Heart left ventricle (tissue), 16 donors: ENCODE measurements at regions not wholly inside any gene's neighbourhood (a gene's known extent, or its start where the extent isn't known, plus 50 kb on each side); places are given as distances from the start of the nearest gene placed in this dataset.

Experiments used
- ATAC-seq, 4 donors: fragments of 200-7000 bp; cut with Tn5 transposase; one replicate each; pipeline ENCODE4 v1.9.1; 2020 to 2022; ENCODE audit warnings: moderate library complexity in 4 of 4, mild to moderate bottlenecking in 3 of 4, moderate number of reproducible peaks in 1 of 4
- DNase-seq, 5 donors: peaks; one replicate each; pipeline ENCODE4 v3.0.0-alpha.2; 2020
- H3K27ac ChIP-seq, 12 donors: fragments of 200-600 bp; sonication (generic) in 4 of 12; one replicate each; pipeline versions ENCODE4 v1.5.0 to v1.8.0; 2016 to 2022; ENCODE audit warnings: mild to moderate bottlenecking in 2 of 12
- H3K27me3 ChIP-seq, 9 donors: fragments of 200-600 bp; sonication (generic) in 2 of 9; one replicate each; pipeline versions ENCODE4 v1.5.1 to v1.8.0; 2016 to 2022; ENCODE audit warnings: mild to moderate bottlenecking in 3 of 9
- H3K36me3 ChIP-seq, 9 donors: fragments of 200-600 bp; sonication (generic) in 2 of 9; one replicate each; pipeline versions ENCODE4 v1.5.0 to v1.8.0; 2018 to 2022; ENCODE audit warnings: mild to moderate bottlenecking in 2 of 9
- H3K4me1 ChIP-seq, 12 donors: fragments of 200-600 bp; sonication (generic) in 4 of 12; one replicate each; pipeline versions ENCODE4 v1.5.0 to v1.8.0; 2016 to 2022; ENCODE audit warnings: mild to moderate bottlenecking in 3 of 12
- H3K4me3 ChIP-seq, 12 donors: fragments of 200-600 bp; sonication (generic) in 4 of 12; one replicate each; pipeline versions ENCODE4 v1.5.0 to v1.8.0; 2017 to 2022; ENCODE audit warnings: mild to moderate bottlenecking in 9 of 12, moderate library complexity in 4 of 12
- H3K9me3 ChIP-seq, 12 donors: fragments of 200-600 bp; sonication (generic) in 4 of 12; one replicate each; pipeline versions ENCODE4 v1.5.0 to v1.8.0; 2016 to 2022; ENCODE audit warnings: mild to moderate bottlenecking in 1 of 12
- POLR2A ChIP-seq, 2 donors: fragments of 450-650 bp; IDR thresholded peaks; one replicate each; pipeline ENCODE4 v1.6.1; 2017; ENCODE audit warnings: antibody characterized with exemption in 2 of 2, mild to moderate bottlenecking in 2 of 2, moderate library complexity in 2 of 2
- WGBS, 4 donors: extraction: QIAGEN DNeasy Blood & Tissue Kit in 2 of 4; methylation state at CpG; one replicate each; pipeline versions ENCODE4 v1.1.5 to v1.1.7; 2013 to 2018; 5-methylcytosine and 5-hydroxymethylcytosine counted together
- intact Hi-C, 10 donors: fragments of 100-400 bp; cut with DNase I; formaldehyde crosslinking; loops; one replicate each; pipeline versions ENCODE4 v1.11.1 to v1.14.2; 2022
- TF ChIP-seq, protein P1 (sequence below), 12 donors: fragments of 200-600 bp; sonication (generic) in 4 of 12; IDR thresholded peaks; one replicate each; pipeline versions ENCODE4 v1.5.0 to v1.8.0; 2018 to 2022; ENCODE audit warnings: antibody characterized with exemption in 12 of 12, mild to moderate bottlenecking in 5 of 12
- donor health status: ischemic (EF 13 %, LVEDD 7.1; RV severe dilation, severe dysfunction).
- donor health status: healthy with polysubstance abuse.
- donor health status: DM: no; HTN: yes; CAD: no.
- donor health status: DM: no; HTN: no; CAD: no.
- donor health status: ischemic (EF 25% LVEDD 6.9; RV normal size, moderate dysfunction).
- donor health status: ischemic (EF 25% LVEDD 5.7; RV mildly dilated, moderate dysfunction).
- donor health status: healthy.
- donor health status: DM: yes; HTN: yes; CAD: no.
- donor health status: ischemic (EF 35%, LVEDD 5.7; RV mildly dilated, moderate dysfunction).
- donor health status: nonischemic (EF 11% LVEDD 7.7; RV severe dilation, severe dysfunction).
- donor health status: DM: yes; HTN: yes; CAD: no.
- donor health status: PGD.
- donor health status: ischemic (EF 29% LVEDD 5.4; RV normal size, mild dysfunction).
- donor health status: nonischemic (EF 23%, LVEDD 6.1; RV moderate dilation, normal function).

DNA sequence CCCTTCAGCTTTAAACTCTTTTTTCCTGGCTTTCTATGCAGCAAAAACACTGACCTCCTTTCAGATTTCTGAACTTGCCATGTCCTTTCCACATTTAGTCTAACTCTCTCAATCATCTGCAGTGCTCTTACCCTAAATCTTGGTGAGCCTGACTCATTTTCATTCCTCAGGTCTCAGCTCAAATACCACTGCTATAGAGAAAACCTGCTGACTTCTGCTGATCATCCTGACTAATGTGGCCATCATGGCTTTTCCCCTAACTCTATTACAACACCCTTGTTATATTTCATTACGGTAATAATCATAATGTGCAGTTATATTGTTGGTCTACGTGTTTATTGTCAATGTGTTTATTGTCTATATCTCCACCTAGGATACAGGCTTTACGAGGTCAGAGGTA, 207.3 kb upstream of the OR4E1 start:
- Histone ChIP-seq H3K4me1 (no peaks in the 10 kb centered on the region), H3K4me3 (no peak overlapping the region), H3K9me3 (peaks cover 0 to 7% (median 0%) of the 10 kb centered on the region in 12 donors), H3K27me3 (no peaks in the 10 kb centered on the region), H3K27ac (no peak overlapping the region), H3K36me3 (no peaks in the 10 kb centered on the region)
- DNase-seq (no peak), ATAC-seq (no peak)
- TF ChIP-seq POLR2A (IDR thresholded peaks at IDR 0.05): no peak
- TF ChIP-seq, protein P1, sequence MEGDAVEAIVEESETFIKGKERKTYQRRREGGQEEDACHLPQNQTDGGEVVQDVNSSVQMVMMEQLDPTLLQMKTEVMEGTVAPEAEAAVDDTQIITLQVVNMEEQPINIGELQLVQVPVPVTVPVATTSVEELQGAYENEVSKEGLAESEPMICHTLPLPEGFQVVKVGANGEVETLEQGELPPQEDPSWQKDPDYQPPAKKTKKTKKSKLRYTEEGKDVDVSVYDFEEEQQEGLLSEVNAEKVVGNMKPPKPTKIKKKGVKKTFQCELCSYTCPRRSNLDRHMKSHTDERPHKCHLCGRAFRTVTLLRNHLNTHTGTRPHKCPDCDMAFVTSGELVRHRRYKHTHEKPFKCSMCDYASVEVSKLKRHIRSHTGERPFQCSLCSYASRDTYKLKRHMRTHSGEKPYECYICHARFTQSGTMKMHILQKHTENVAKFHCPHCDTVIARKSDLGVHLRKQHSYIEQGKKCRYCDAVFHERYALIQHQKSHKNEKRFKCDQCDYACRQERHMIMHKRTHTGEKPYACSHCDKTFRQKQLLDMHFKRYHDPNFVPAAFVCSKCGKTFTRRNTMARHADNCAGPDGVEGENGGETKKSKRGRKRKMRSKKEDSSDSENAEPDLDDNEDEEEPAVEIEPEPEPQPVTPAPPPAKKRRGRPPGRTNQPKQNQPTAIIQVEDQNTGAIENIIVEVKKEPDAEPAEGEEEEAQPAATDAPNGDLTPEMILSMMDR (IDR thresholded peaks at IDR 0.05): no peak
- intact Hi-C loops: no loop called here
- WGBS, 4 donors: 56 to 83% (median 81%) methylated on average over 3 of the region's 3 CpGs

DNA sequence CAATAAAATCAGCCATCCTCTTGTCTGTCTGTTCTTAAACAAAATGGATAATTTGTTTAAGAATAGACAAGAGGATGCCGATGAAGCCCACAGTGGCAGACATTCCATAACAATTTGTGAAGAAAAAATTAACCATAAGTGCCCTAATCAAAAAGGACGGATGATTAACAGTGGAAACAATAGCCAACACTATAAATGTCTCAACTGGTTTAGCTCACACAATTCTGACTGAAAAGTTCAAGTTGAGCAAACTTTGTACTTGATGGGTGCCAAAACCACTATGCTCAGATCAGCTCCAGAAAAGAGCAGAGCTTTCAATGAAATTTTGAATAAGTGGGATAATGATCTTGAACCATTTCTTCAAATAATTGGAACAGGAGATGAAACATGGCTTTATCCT, 202.2 kb upstream of the OR4E1 start:
- intact Hi-C loops: no loop called here
- 75 to 87% (median 79%) methylated on average over 2 of the region's 2 CpGs for WGBS, 4 donors

DNA sequence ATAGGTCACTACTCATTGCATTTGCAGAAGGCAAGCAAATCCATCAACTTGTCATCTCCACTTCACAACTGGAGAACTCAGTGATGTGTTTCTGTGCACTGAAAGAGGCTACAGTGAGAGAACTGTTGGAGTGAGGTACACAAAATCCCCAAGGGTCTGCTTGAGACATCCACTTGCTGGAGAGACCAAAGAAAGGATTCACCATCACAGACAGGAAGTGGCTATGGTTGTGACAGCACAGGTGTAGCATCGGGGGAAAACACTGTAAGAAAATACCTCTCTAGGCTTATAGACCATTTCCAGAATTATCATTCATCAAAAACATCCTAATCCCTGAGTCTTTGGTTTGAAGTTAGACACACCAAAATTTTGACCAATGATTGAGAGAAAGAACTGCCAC, 201.3 kb upstream of the OR4E1 start:
- H3K27me3 ChIP-seq: no peaks in the 10 kb centered on the region
- intact Hi-C loops: no loop called here
- WGBS, 4 donors: 58 to 78% (median 71%) methylated on average over 1 of the region's 1 CpG
- H3K4me3 ChIP-seq: no peak overlapping the region
- H3K4me1 ChIP-seq: no peaks in the 10 kb centered on the region
- ATAC-seq: no peak
- DNase-seq: no peak
- no peaks in the 10 kb centered on the region for H3K36me3 ChIP-seq
- no peak for TF ChIP-seq POLR2A (IDR thresholded peaks at IDR 0.05)
- TF ChIP-seq, protein P1 (IDR thresholded peaks at IDR 0.05): no peak
- peak overlapping the region in 1 of 12 donors; percentile 68 for H3K27ac ChIP-seq
- peaks cover 0 to 4% (median 0%) of the 10 kb centered on the region in 12 donors for H3K9me3 ChIP-seq

More for the DNA sequence above, 202.2 kb upstream of the OR4E1 start:
- TF ChIP-seq POLR2A (IDR thresholded peaks at IDR 0.05): no peak
- TF ChIP-seq, protein P1 (IDR thresholded peaks at IDR 0.05): no peak
- H3K27ac ChIP-seq: no peak overlapping the region
- no peaks in the 10 kb centered on the region for H3K27me3 ChIP-seq
- no peaks in the 10 kb centered on the region for H3K4me1 ChIP-seq
- no peaks in the 10 kb centered on the region for H3K36me3 ChIP-seq
- DNase-seq (no peak), ATAC-seq (no peak)
- no peaks in the 10 kb centered on the region for H3K9me3 ChIP-seq
- H3K4me3 ChIP-seq: no peak overlapping the region

DNA sequence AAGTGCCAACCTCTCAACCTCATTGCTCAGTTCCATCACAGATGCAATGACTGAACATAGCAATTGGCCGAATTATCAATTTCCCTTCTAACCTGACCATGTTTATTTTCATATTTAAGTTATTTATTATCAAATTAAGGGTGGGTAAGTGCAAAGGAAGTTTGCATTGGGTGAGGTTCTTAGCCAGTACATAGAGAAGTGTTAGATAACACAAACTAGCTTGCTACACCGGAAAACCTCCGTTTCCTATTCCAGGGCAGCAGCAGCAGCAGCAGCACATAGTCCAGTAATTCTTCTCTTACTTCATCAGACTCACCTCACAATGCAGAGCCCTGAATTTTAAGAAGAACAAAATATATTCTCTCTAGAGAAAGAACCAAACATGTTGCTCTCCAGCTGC, 200.5 kb upstream of the OR4E1 start:
- Histone ChIP-seq H3K27me3 (no peaks in the 10 kb centered on the region), H3K27ac (peak overlapping the region in 1 of 12 donors; percentile 68), H3K36me3 (no peaks in the 10 kb centered on the region), H3K4me3 (peak overlapping the region in 1 of 12 donors; percentile 18), H3K9me3 (peaks cover 0 to 5% (median 0%) of the 10 kb centered on the region in 12 donors), H3K4me1 (no peaks in the 10 kb centered on the region)
- intact Hi-C loops: no loop called here
- no peak for DNase-seq
- ATAC-seq: no peak
- TF ChIP-seq, protein P1 (IDR thresholded peaks at IDR 0.05): no peak
- no peak for TF ChIP-seq POLR2A (IDR thresholded peaks at IDR 0.05)
- WGBS, 4 donors: 54 to 73% (median 65%) methylated on average over 3 of the region's 3 CpGs
